Body of pancreas (tissue), 4 donors: ENCODE measurements at regions not wholly inside any gene's neighbourhood (a gene's known extent, or its start where the extent isn't known, plus 50 kb on each side); places are given as distances from the start of the nearest gene placed in this dataset.

Experiments used
- ATAC-seq: fragments of 150-250 bp; one replicate; pipeline ENCODE4 v1.9.1; 2016
- DNase-seq, 4 donors: peaks; one replicate each; pipeline ENCODE4 v3.0.0-alpha.2; 2019
- H3K27ac ChIP-seq, 4 donors: fragments of 200-600 bp; sonication (generic); 1 replicate in 3 of 4; 2 replicates in 1 of 4; pipeline versions ENCODE4 v1.5.1 to v1.6.1; 2016 to 2019; ENCODE audit warnings: mild to moderate bottlenecking in 1 of 4, mixed read lengths in 1 of 4, moderate library complexity in 1 of 4
- H3K27me3 ChIP-seq, 2 donors: fragments of 200-600 bp; sonication (generic); one replicate each; pipeline ENCODE4 v1.6.0; 2016; ENCODE audit warnings: mild to moderate bottlenecking in 1 of 2
- H3K36me3 ChIP-seq, 2 donors: fragments of 200-600 bp; sonication (generic); replicated peaks in 1 of 2; 2 replicates each; pipeline ENCODE4 v1.5.1; 2016; ENCODE audit warnings: low read depth in 2 of 2; ENCODE audit not compliant: insufficient read depth in 1 of 2
- H3K4me1 ChIP-seq: fragments of 200-600 bp; sonication (generic); one replicate; pipeline ENCODE4 v1.6.0; 2016
- H3K4me3 ChIP-seq, 2 donors: fragments of 200-600 bp; sonication (generic); 1 replicate in 1 of 2; 2 replicates in 1 of 2; pipeline ENCODE4 v1.5.1; 2016 to 2019
- H3K9me3 ChIP-seq, 3 donors: fragments of 200-600 bp; sonication (generic); 1 replicate in 2 of 3; 2 replicates in 1 of 3; pipeline ENCODE4 v1.5.1; 2016
- CTCF ChIP-seq, 7 experiments: fragments of 450-650 bp in 4 of 7; fragments of 200-600 bp in 3 of 7; sonication (generic) in 3 of 7; IDR thresholded peaks; one replicate each; pipeline ENCODE4 v1.5.1; 2016 to 2019; ENCODE audit warnings: antibody characterized with exemption in 7 of 7
- POLR2A ChIP-seq, 3 donors: fragments of 450-650 bp; IDR thresholded peaks; one replicate each; pipeline ENCODE4 v1.6.1; 2016; ENCODE audit warnings: antibody characterized with exemption in 3 of 3, mild to moderate bottlenecking in 2 of 3
- WGBS, 2 donors: methylation state at CpG; one replicate each; pipeline ENCODE4 v1.1.5; 2017; 5-methylcytosine and 5-hydroxymethylcytosine counted together
- intact Hi-C: fragments of 100-400 bp; cut with DNase I; formaldehyde crosslinking; loops from one replicate; pipeline ENCODE4 v1.15.1; 2023

- Histone ChIP-seq H3K9me3 (no peaks in the 10 kb centered on the region), H3K4me1 (no peaks in the 10 kb centered on the region), H3K36me3 (no peaks in the 10 kb centered on the region), H3K27ac (no peak overlapping the region), H3K27me3 (no peaks in the 10 kb centered on the region), H3K4me3 (no peak overlapping the region)
- 77 to 85% methylated on average over 7 of the region's 7 CpGs for WGBS, 2 donors
- no peak for TF ChIP-seq POLR2A (IDR thresholded peaks at IDR 0.05)
- no peak for TF ChIP-seq CTCF (IDR thresholded peaks at IDR 0.05)
- intact Hi-C loops, result no loop called here
- DNase-seq (no peak), ATAC-seq (no peak)
These were observed 118.9 kb downstream of the TMEM174 start for GRCh38 chr5:73291873-73292272.

GRCh38 chr5:73290242-73290641 lies 117.2 kb downstream of the TMEM174 start:
- 77 to 88% methylated on average over 3 of the region's 3 CpGs for WGBS, 2 donors
- intact Hi-C loops, result no loop called here
- no peak overlapping the region for H3K4me3 ChIP-seq
- no peak overlapping the region for H3K27ac ChIP-seq
- H3K27me3 ChIP-seq, result no peaks in the 10 kb centered on the region
- TF ChIP-seq CTCF (IDR thresholded peaks at IDR 0.05) (no peak), POLR2A (IDR thresholded peaks at IDR 0.05) (no peak)
- no peak for DNase-seq
- H3K9me3 ChIP-seq, result no peaks in the 10 kb centered on the region
- ATAC-seq, result no peak
- H3K36me3 ChIP-seq, result no peaks in the 10 kb centered on the region
- no peaks in the 10 kb centered on the region for H3K4me1 ChIP-seq

GRCh38 chr5:73288803-73289720 lies 116.1 kb downstream of the TMEM174 start:
- no peaks in the 10 kb centered on the region for H3K9me3 ChIP-seq
- TF ChIP-seq POLR2A (IDR thresholded peaks at IDR 0.05) (no peak), CTCF (IDR thresholded peaks at IDR 0.05) (no peak)
- H3K27ac ChIP-seq, result no peak overlapping the region
- no peaks in the 10 kb centered on the region for H3K36me3 ChIP-seq
- DNase-seq (no peak), ATAC-seq (no peak)
- H3K4me3 ChIP-seq, result no peak overlapping the region
- no peaks in the 10 kb centered on the region for H3K27me3 ChIP-seq
- WGBS, 2 donors, result 73 to 79% methylated on average over 6 of the region's 6 CpGs
- H3K4me1 ChIP-seq, result no peaks in the 10 kb centered on the region
- intact Hi-C loops, result no loop called here

GRCh38 chr5:73286896-73287295 lies 113.9 kb downstream of the TMEM174 start:
- WGBS, 2 donors, result 87 to 92% methylated on average over 1 of the region's 1 CpG
- H3K9me3 ChIP-seq, result no peaks in the 10 kb centered on the region
- no peak overlapping the region for H3K4me3 ChIP-seq
- no peaks in the 10 kb centered on the region for H3K27me3 ChIP-seq
- no peak overlapping the region for H3K27ac ChIP-seq
- no peak for ATAC-seq
- no peak for DNase-seq
- H3K4me1 ChIP-seq, result peaks cover 18% of the 10 kb centered on the region
- H3K36me3 ChIP-seq, result no peaks in the 10 kb centered on the region
- intact Hi-C loops, result no loop called here
- TF ChIP-seq CTCF (IDR thresholded peaks at IDR 0.05), result no peak
- no peak for TF ChIP-seq POLR2A (IDR thresholded peaks at IDR 0.05)

GRCh38 chr5:73284985-73285384 lies 112.0 kb downstream of the TMEM174 start:
- WGBS, 2 donors, result 93 to 94% methylated on average over 3 of the region's 3 CpGs
- H3K36me3 ChIP-seq, result no peaks in the 10 kb centered on the region
- H3K27me3 ChIP-seq, result no peaks in the 10 kb centered on the region
- no peaks in the 10 kb centered on the region for H3K9me3 ChIP-seq
- H3K27ac ChIP-seq, result no peak overlapping the region
- intact Hi-C loops, result no loop called here
- H3K4me3 ChIP-seq, result no peak overlapping the region
- ATAC-seq, result no peak
- H3K4me1 ChIP-seq, result peaks cover 30% of the 10 kb centered on the region
- no peak for TF ChIP-seq CTCF (IDR thresholded peaks at IDR 0.05)
- no peak for TF ChIP-seq POLR2A (IDR thresholded peaks at IDR 0.05)
- DNase-seq, result no peak
